ENCODE measurements at regions not wholly inside any gene's neighbourhood (a gene's known extent, or its start where the extent isn't known, plus 50 kb on each side); places are given as distances from the start of the nearest gene placed in this dataset.

- Histone ChIP-seq H3K27me3 (replicated peaks in 1 of 2; ENCODE audit: control insufficient read depth in 2 of 2, insufficient read depth in 2 of 2, low read length in 1 of 2) (no peaks in the 10 kb centered on the region), H3K4me2 (ENCODE audit: control insufficient read depth, insufficient read depth) (no peak overlapping the region), H3K4me3 (no peak overlapping the region), H3K36me3 (ENCODE audit: control insufficient read depth in 2 of 2, insufficient read depth in 2 of 2, low read length in 1 of 2) (no peaks in the 10 kb centered on the region), H3K9me3 (replicated peaks; ENCODE audit: control insufficient read depth, insufficient read depth, low read length) (no peaks in the 10 kb centered on the region; the same call in 2 of the 3 replicates), H4K20me1 (ENCODE audit: control insufficient read depth, insufficient read depth) (no peaks in the 10 kb centered on the region), H3K27ac (ENCODE audit: control insufficient read depth, insufficient read depth) (no peak overlapping the region), H2AFZ (ENCODE audit: control insufficient read depth, low read depth, low read length) (no peak overlapping the region), H3K9ac (ENCODE audit: control insufficient read depth, insufficient read depth, low read length) (no peak overlapping the region), H3K4me1 (ENCODE audit: control insufficient read depth, insufficient read depth, low read length) (no peaks in the 10 kb centered on the region), H3K79me2 (ENCODE audit: control insufficient read depth, insufficient read depth, low read length) (no peaks in the 10 kb centered on the region)
- ChIA-PET POLR2A (no interaction called here), CTCF (no interaction called here), RAD21 (ENCODE audit: unreplicated experiment) (no interaction called here), SMC1A (ENCODE audit: uncharacterized antibody, unreplicated experiment) (no interaction called here)
- FAIRE-seq (no peak), DNase-seq (ENCODE audit: low read depth, low spot score) (no peak), ATAC-seq (no peak)
- TF ChIP-seq CHD1 (IDR thresholded peaks at IDR 0.05; ENCODE audit: low read depth, low read length): no peak
- TF ChIP-seq NFYB (IDR thresholded peaks at IDR 0.05; ENCODE audit: insufficient read depth, low read depth, low read length): no peak
- no peak for TF ChIP-seq ELK1 (IDR thresholded peaks at IDR 0.05; ENCODE audit: low read depth, low read length)
- TF ChIP-seq E4F1 (IDR thresholded peaks at IDR 0.05; ENCODE audit: borderline replicate concordance, partially characterized antibody): no peak
- no peak for TF ChIP-seq RELA (IDR thresholded peaks at IDR 0.05; ENCODE audit: borderline replicate concordance, partially characterized antibody)
- no peak for TF ChIP-seq CHD2 (IDR thresholded peaks at IDR 0.05; ENCODE audit: borderline replicate concordance, low read depth, low read length)
- no peak for TF ChIP-seq TARDBP (IDR thresholded peaks at IDR 0.05; ENCODE audit: borderline replicate concordance)
- TF ChIP-seq ETV6 (conservative IDR thresholded peaks at IDR 0.05 in 1 of 2, IDR thresholded peaks at IDR 0.05 in 1 of 2; ENCODE audit: borderline replicate concordance in 1 of 2, low read depth in 1 of 2): no peak
- no peak for TF ChIP-seq CBX5 (IDR thresholded peaks at IDR 0.05; ENCODE audit: low read depth)
- no peak for TF ChIP-seq MYC (IDR thresholded peaks at IDR 0.05; ENCODE audit: insufficient read depth, insufficient read length, insufficient replicate concordance, low read length, severe bottlenecking)
- TF ChIP-seq STAT1 (conservative IDR thresholded peaks at IDR 0.05): no peak
- no peak for TF ChIP-seq ZNF622 (IDR thresholded peaks at IDR 0.05)
- TF ChIP-seq RAD21 (IDR thresholded peaks at IDR 0.05; ENCODE audit: insufficient read depth, low read depth, low read length): no peak
- TF ChIP-seq KAT2A (conservative IDR thresholded peaks at IDR 0.05; ENCODE audit: control insufficient read depth, low read depth, low read length): no peak
- TF ChIP-seq MTA3 (IDR thresholded peaks at IDR 0.05; ENCODE audit: borderline replicate concordance, low read length): no peak
- TF ChIP-seq HDAC6 (IDR thresholded peaks at IDR 0.05; ENCODE audit: unreplicated experiment): no peak
- no TSS peak for BruUV-seq (replicated peaks)
- in situ Hi-C loops (cut with MboI) (no loop called here), intact Hi-C loops (cut with micrococcal nuclease; ENCODE audit: unreplicated experiment) (no loop called here)
- 39% methylated on average over 2 of the region's 2 CpGs for WGBS (ENCODE audit: insufficient coverage, insufficient replicate concordance, low lambda C conversion rate, missing lambda C conversion rate)
Measured at GRCh38 chr11:80569832-80570231, 1129.0 kb upstream of the TENM4 start.
